Thoracic aorta (tissue), 2 donors: ENCODE measurements at regions not wholly inside any gene's neighbourhood (a gene's known extent, or its start where the extent isn't known, plus 50 kb on each side); places are given as distances from the start of the nearest gene placed in this dataset.

ENCODE experiments used
- ATAC-seq: fragments of 150-250 bp; one replicate; pipeline ENCODE4 v1.8.0; 2017; ENCODE audit warnings: low read depth; ENCODE audit not compliant: insufficient number of reproducible peaks, low FRiP score
- DNase-seq: peaks from one replicate; pipeline ENCODE4 v3.0.0-alpha.2; 2020; ENCODE audit warnings: low spot score
- H3K27ac ChIP-seq, 2 donors: fragments of 200-600 bp; sonication (generic); 1 replicate in 1 of 2; 2 replicates in 1 of 2; pipeline ENCODE4 v1.5.1; 2016; ENCODE audit warnings: mild to moderate bottlenecking in 2 of 2, moderate library complexity in 2 of 2
- H3K27me3 ChIP-seq: fragments of 200-600 bp; sonication (generic); replicated peaks from 2 replicates; pipeline ENCODE4 v1.6.0; 2016; ENCODE audit warnings: mild to moderate bottlenecking; ENCODE audit not compliant: insufficient read depth
- H3K36me3 ChIP-seq: fragments of 200-600 bp; sonication (generic); one replicate; pipeline ENCODE4 v1.5.1; 2016
- H3K4me1 ChIP-seq, 2 donors: fragments of 200-600 bp; sonication (generic); 1 replicate in 1 of 2; 2 replicates in 1 of 2; pipeline versions ENCODE4 v1.5.1 to v1.6.0; 2016; ENCODE audit warnings: low read depth in 2 of 2, mild to moderate bottlenecking in 1 of 2; ENCODE audit not compliant: control insufficient read depth in 1 of 2
- H3K4me3 ChIP-seq: fragments of 200-600 bp; sonication (generic); 2 replicates; pipeline ENCODE4 v1.5.1; 2016; ENCODE audit warnings: mild to moderate bottlenecking
- H3K9me3 ChIP-seq: fragments of 200-600 bp; sonication (generic); 2 replicates; pipeline ENCODE4 v1.5.1; 2016
- CTCF ChIP-seq: fragments of 200-600 bp; sonication (generic); IDR thresholded peaks from one replicate; pipeline ENCODE4 v1.5.1; 2019; ENCODE audit warnings: antibody characterized with exemption

- H3K9me3 ChIP-seq: no peaks in the 10 kb centered on the region
- no peak overlapping the region for H3K4me3 ChIP-seq
- no peaks in the 10 kb centered on the region for H3K4me1 ChIP-seq
- DNase-seq: no peak
- no peak for ATAC-seq
- H3K27me3 ChIP-seq: no peaks in the 10 kb centered on the region
- H3K27ac ChIP-seq: no peak overlapping the region
- TF ChIP-seq CTCF: no peak
- H3K36me3 ChIP-seq: no peaks in the 10 kb centered on the region
Observed at GRCh38 chr19:31070146-31071065, 278.8 kb downstream of the TSHZ3 start.

- no peak for ATAC-seq
- H3K36me3 ChIP-seq: no peaks in the 10 kb centered on the region
- no peak for DNase-seq
Observed at GRCh38 chr19:31068268-31068667, 281.0 kb downstream of the TSHZ3 start.

GRCh38 chr19:31066385-31066784 lies 282.9 kb downstream of the TSHZ3 start:
- Histone ChIP-seq H3K4me1 (no peaks in the 10 kb centered on the region), H3K27ac (no peak overlapping the region), H3K9me3 (no peaks in the 10 kb centered on the region), H3K27me3 (no peaks in the 10 kb centered on the region), H3K36me3 (no peaks in the 10 kb centered on the region), H3K4me3 (no peak overlapping the region)
- no peak for TF ChIP-seq CTCF
- ATAC-seq: no peak
- DNase-seq: no peak

More at GRCh38 chr19:31068268-31068667, 281.0 kb downstream of the TSHZ3 start:
- Histone ChIP-seq H3K4me1 (no peaks in the 10 kb centered on the region), H3K9me3 (no peaks in the 10 kb centered on the region), H3K4me3 (no peak overlapping the region), H3K27ac (no peak overlapping the region), H3K27me3 (no peaks in the 10 kb centered on the region)
- TF ChIP-seq CTCF: no peak

GRCh38 chr19:31064491-31064890 lies 284.7 kb downstream of the TSHZ3 start:
- Histone ChIP-seq H3K27me3 (no peaks in the 10 kb centered on the region), H3K36me3 (no peaks in the 10 kb centered on the region), H3K27ac (no peak overlapping the region), H3K4me1 (no peaks in the 10 kb centered on the region), H3K4me3 (no peak overlapping the region), H3K9me3 (no peaks in the 10 kb centered on the region)
- no peak for DNase-seq
- ATAC-seq: no peak
- no peak for TF ChIP-seq CTCF

GRCh38 chr19:31058676-31059340 lies 290.4 kb downstream of the TSHZ3 start:
- H3K9me3 ChIP-seq: no peaks in the 10 kb centered on the region
- no peaks in the 10 kb centered on the region for H3K27me3 ChIP-seq
- H3K36me3 ChIP-seq: no peaks in the 10 kb centered on the region
- H3K4me3 ChIP-seq: no peak overlapping the region
- no peak for TF ChIP-seq CTCF
- no peak overlapping the region for H3K27ac ChIP-seq
- H3K4me1 ChIP-seq: no peaks in the 10 kb centered on the region
- no peak for ATAC-seq
- DNase-seq: no peak
